Fibroblast of skin of left quadriceps (primary cell): ENCODE measurements at regions not wholly inside any gene's neighbourhood (a gene's known extent, or its start where the extent isn't known, plus 50 kb on each side); places are given as distances from the start of the nearest gene placed in this dataset.

Experiments used
- DNase-seq, 2 experiments: peaks; one replicate each; pipeline ENCODE4 v3.0.0-alpha.2; 2013; ENCODE audit warnings: low read depth in 2 of 2

GRCh38 chr5:36355516-36355915, 53.8 kb upstream of the RANBP3L start:
- no peak for DNase-seq

GRCh38 chr5:36356915-36357314, 55.2 kb upstream of the RANBP3L start:
- no peak for DNase-seq

GRCh38 chr5:36357391-36357975, 55.8 kb upstream of the RANBP3L start:
- DNase-seq: peak; percentile 91 to 92

DNA sequence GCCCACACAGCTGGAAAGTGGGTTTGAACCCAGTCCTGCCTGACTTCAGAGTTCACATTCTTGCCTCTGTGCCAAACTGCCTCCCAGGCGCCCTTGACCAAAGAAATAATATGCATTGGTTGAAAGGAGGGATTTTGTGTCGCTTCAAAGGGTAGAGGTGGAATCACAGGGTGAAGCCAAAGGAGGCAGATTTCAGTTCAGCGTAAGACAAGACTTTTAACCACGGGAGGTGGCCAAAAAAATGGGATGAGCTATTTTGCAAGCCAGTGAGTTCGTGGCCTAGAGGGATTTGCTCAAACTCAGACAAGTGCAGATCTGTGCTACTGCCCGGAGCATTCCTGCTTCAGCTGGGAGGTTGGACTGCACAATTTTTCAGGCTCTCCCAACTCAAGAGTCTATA, 57.6 kb upstream of the RANBP3L start:
- DNase-seq: no peak

- DNase-seq: no peak
Observed at GRCh38 chr5:36360307-36360706, 58.6 kb upstream of the RANBP3L start.

DNA sequence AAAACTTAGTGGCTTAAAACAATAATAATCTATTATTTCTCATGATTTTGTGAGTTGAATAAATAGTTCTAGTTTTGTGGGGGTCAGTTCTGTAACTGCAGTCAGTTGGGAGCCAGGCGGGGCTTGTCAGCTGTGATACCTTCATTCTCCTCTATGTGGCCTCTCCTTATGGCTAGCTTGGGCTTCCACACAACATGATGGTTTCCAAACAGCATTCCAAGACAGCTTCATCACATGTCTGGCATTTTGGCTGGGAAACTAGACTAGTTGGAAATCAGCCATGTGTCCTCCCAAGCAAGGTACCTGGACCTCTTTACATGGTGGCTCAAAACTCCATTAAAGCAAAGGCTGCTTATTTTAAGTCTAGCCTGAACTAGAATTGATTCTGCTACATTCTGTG, 61.4 kb upstream of the RANBP3L start:
- peak; percentile 64 to 68 for DNase-seq

DNA sequence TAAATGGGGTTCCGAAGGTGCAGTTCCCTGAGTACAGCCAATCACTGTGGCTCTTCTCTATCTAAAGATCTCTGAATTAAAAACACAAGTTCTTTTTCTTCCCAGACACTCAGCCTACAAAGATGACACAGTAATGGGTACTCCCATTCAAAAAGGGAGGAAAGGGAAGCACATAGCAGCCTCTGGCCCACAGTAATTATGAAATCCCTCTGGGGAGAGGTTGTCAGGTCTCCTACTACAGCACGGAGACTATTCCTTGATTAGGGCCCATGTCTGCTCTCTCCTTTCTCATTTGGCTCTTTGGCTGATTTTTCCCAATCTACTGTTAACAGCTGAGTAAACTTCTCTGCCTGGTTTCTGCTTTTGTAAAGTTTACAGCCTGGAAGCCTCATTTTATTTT, 62.0 kb upstream of the RANBP3L start:
- DNase-seq: no peak

DNA sequence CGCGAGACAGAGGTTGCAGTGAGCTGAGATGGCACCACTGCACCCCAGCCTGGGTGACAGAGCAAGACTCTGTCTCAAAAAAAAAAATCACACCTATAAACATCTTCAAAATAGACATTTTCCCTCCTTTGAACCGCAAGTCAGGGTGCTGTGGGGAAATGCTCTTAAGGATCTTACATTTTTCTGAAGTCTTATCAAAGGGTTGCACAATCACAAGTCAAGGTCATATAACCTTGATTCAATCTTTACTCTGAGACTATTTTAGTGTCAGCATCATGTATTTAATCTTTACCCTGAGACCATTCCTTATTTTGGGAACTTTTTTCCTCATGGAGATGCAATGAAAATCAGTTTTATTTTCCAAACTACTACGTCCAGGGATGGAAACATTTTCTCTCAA, 62.8 kb upstream of the RANBP3L start:
- DNase-seq: no peak

- no peak for DNase-seq
Observed at GRCh38 chr5:36365896-36366295, 64.2 kb upstream of the RANBP3L start.

DNA sequence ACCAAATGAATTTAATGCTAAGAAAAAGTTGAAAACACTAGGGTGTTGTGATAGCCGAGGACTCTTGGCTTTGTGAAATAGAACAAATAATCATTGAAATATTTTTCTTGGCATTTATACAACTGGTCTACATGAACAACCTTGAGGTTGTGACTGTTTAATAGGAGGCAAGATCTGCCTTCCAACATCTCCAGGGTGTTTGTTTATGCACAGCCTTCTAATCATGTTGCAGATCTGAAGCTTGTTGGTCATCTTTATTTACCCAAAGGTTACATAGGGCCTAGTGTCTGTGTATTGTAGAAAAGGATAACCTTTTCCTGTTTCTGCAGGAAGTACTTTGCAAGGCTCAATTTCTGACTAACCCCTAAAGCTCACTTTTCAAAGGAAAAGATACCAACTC, 65.2 kb upstream of the RANBP3L start:
- DNase-seq: no peak

- peak; percentile 25 to 39 for DNase-seq
Observed at GRCh38 chr5:36367524-36367923, 65.8 kb upstream of the RANBP3L start.

DNA sequence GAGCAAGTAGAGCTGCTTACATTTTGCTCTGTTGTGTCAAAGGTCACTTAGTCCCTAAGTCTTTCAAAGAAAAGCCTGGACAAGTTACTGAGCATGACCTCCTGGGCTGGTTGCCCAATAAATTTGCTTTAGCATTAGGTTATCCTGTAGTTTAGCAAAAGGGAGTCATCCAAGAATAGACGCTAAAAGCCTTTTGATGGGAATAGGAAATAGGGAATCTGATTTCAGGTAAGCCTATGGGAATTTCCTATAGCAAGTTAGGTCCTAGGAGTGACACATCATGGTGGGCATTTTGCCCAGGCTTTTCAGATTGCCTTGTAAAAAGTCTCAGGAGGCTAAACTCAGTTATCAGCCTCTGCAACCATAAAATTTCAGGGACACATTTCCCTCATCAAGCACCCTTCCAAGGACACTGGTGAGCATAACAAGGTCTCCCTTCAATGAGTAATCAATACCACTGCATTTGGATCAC, 67.6 kb upstream of the RANBP3L start:
- no peak for DNase-seq

DNA sequence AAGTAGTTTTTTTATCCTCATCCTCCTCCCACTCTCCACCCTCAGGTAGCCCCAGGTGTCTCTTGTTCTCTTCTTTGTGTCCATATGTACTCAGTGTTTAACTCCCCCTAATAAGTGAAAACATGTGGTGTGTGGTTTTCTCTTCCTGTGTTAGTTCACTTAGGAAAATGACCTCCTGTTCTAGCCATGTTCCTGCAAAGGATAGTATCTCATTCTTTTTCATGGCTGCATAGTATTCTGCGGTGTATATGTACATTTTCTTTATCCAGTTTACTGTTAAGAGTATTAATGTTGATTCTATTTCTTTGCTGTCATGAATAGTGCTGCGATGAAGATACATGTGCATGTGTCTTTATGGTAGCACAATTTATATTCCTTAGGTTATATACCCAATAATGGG, 68.4 kb upstream of the RANBP3L start:
- no peak for DNase-seq

DNA sequence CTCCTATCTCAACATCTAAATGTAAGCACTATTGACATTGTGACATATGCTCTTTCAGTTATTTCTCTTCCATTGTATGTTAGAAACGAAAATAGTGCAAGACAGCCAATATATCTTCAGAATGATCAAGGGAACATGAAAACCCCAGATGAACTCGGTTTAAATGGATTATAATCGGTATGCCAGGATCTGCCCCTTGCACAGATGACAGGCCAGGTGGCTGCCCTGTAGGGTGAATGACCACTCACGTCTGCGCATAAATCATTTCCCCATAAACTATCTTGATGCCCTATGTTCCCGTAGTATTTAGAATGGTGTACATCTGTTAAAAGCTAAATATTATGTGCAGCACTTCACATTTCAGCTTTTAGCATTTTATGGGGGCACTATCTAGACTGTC, 69.7 kb upstream of the RANBP3L start:
- no peak for DNase-seq

DNA sequence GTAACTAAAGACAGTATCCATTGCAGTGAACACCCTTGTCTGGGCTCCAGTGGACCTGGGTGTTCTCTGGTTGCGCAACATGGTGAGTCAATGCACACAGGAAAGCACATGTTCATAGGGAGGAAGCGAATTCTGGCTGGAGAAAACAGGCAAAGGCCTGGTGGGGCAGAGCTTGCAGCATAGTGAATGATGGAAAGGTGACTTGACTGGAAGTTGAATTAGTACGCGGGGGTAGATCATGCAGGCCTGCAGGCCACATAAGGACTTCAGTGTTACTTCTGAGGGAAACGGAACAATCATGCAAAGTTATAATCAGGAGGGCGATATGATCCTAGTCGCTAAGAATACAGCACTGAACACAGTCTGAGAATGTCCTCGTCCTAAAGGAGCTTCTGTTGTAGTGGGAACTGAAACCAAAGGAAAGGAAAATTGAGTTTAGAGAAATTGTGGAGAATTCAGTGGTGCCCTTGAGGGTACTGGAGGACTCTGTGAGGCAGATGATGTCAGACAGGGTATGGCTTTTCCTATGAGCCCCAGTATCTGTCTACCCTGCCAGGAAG, 71.9 kb upstream of the RANBP3L start:
- DNase-seq: peak; percentile 52 to 57

- DNase-seq: peak; percentile 45 to 47
Observed at GRCh38 chr5:36374266-36374862, 72.7 kb upstream of the RANBP3L start.

- no peak for DNase-seq
Observed at GRCh38 chr5:36377192-36377591, 75.5 kb upstream of the RANBP3L start.

DNA sequence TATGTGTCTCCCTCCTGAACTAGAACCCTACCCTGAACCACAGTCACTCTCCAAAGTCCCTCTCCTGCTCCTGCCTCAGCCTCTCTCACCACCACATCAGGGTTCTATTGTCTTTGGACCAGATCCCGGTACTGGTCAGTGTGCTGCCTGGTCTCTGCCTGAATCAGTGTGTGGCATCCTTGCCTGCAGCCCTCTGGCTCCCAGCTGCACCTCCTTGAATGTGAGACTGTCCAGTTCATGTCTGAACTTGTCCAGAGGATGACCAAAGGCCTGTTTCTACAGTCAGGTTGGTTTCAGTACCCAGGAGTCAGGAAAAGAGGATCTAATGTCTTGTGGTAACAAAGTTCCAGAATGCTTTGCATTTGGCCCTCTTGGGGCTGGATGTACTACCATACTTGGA, 76.8 kb upstream of the RANBP3L start:
- no peak for DNase-seq

GRCh38 chr5:36382890-36383289, 81.2 kb upstream of the RANBP3L start:
- DNase-seq: no peak

GRCh38 chr5:36383942-36384341, 82.2 kb upstream of the RANBP3L start:
- no peak for DNase-seq

GRCh38 chr5:36384845-36385244, 83.1 kb upstream of the RANBP3L start:
- DNase-seq: no peak

GRCh38 chr5:36385495-36385894, 83.8 kb upstream of the RANBP3L start:
- DNase-seq: no peak

- no peak for DNase-seq
Observed at GRCh38 chr5:36388288-36388687, 86.6 kb upstream of the RANBP3L start.

GRCh38 chr5:36389245-36389644, 87.5 kb upstream of the RANBP3L start:
- no peak for DNase-seq
